ENCODE measurements at regions not wholly inside any gene's neighbourhood (a gene's known extent, or its start where the extent isn't known, plus 50 kb on each side); places are given as distances from the start of the nearest gene placed in this dataset.

- H3K27me3 Mint-ChIP-seq = no peaks in the 10 kb centered on the region
- H3K36me3 Mint-ChIP-seq (ENCODE audit: insufficient read depth) = no peaks in the 10 kb centered on the region
- no peak for DNase-seq (ENCODE audit: low spot score, unreplicated experiment)
- no peak overlapping the region for H3K27ac Mint-ChIP-seq
- no peak for TF ChIP-seq CTCF (IDR thresholded peaks at IDR 0.05; ENCODE audit: unreplicated experiment)
- no peaks in the 10 kb centered on the region for H3K4me1 Mint-ChIP-seq (ENCODE audit: low read depth)
- no peaks in the 10 kb centered on the region for H3K9me3 Mint-ChIP-seq (ENCODE audit: low read depth)
- H3K4me3 Mint-ChIP-seq (ENCODE audit: low read depth) = no peak overlapping the region
Observed at GRCh38 chr9:20048985-20049384, 260.1 kb upstream of the SLC24A2 start.

DNA sequence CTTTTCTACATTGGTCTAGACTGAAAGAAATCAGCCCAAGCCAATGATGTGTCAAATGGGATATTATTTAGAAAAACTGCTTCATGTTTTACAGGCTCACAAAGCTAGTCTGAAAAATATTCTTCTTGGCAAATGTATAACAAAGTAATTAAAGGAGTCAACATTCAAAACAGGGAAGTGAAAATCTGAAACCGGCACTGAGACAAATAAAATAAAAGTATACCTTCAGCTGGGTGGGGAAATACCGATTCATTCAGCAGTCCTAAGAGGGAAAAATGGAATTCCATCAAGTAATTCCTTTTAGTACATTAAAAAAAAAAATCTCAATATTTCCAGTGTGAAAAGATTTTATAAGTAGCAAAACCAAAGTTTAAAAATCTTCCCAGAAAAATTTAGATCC is 259.6 kb upstream of the SLC24A2 start:
- Mint-ChIP-seq H3K4me3 (ENCODE audit: low read depth) (no peak overlapping the region), H3K4me1 (ENCODE audit: low read depth) (no peaks in the 10 kb centered on the region), H3K9me3 (ENCODE audit: low read depth) (no peaks in the 10 kb centered on the region), H3K27ac (no peak overlapping the region), H3K36me3 (ENCODE audit: insufficient read depth) (no peaks in the 10 kb centered on the region), H3K27me3 (no peaks in the 10 kb centered on the region)
- no peak for TF ChIP-seq CTCF (IDR thresholded peaks at IDR 0.05; ENCODE audit: unreplicated experiment)
- no peak for DNase-seq (ENCODE audit: low spot score, unreplicated experiment)

- H3K4me1 Mint-ChIP-seq (ENCODE audit: low read depth) = no peaks in the 10 kb centered on the region
- H3K9me3 Mint-ChIP-seq (ENCODE audit: low read depth) = no peaks in the 10 kb centered on the region
- H3K27ac Mint-ChIP-seq = no peak overlapping the region
- H3K27me3 Mint-ChIP-seq = no peaks in the 10 kb centered on the region
- no peaks in the 10 kb centered on the region for H3K36me3 Mint-ChIP-seq (ENCODE audit: insufficient read depth)
- TF ChIP-seq CTCF (IDR thresholded peaks at IDR 0.05; ENCODE audit: unreplicated experiment) = no peak
- H3K4me3 Mint-ChIP-seq (ENCODE audit: low read depth) = no peak overlapping the region
- DNase-seq (ENCODE audit: low spot score, unreplicated experiment) = no peak
Observed at GRCh38 chr9:20044686-20045085, 255.8 kb upstream of the SLC24A2 start.

DNA sequence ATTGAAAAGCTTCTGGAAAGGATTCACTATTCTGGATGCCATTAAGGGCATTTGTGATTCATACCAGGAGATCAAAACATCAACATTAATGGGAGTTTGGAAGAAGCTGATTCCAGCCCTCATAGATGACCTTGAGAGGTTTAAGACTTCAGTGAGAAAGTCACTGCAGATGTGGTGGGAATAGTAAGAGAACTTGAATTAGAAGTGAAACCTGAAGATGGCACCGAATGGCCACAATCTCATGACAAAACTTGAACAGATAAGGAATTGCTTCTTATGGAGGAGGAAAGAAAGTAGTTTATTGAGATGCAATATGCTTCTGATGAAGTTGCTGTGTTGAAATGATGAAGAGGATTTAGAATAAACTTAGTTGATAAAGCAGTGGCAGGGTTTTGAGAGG is 254.6 kb upstream of the SLC24A2 start:
- Mint-ChIP-seq H3K27ac (no peak overlapping the region), H3K9me3 (ENCODE audit: low read depth) (no peaks in the 10 kb centered on the region), H3K4me1 (ENCODE audit: low read depth) (no peaks in the 10 kb centered on the region), H3K27me3 (peaks cover 5% of the 10 kb centered on the region), H3K4me3 (ENCODE audit: low read depth) (no peak overlapping the region), H3K36me3 (ENCODE audit: insufficient read depth) (no peaks in the 10 kb centered on the region)
- no peak for TF ChIP-seq CTCF (IDR thresholded peaks at IDR 0.05; ENCODE audit: unreplicated experiment)
- DNase-seq (ENCODE audit: low spot score, unreplicated experiment) = no peak

DNA sequence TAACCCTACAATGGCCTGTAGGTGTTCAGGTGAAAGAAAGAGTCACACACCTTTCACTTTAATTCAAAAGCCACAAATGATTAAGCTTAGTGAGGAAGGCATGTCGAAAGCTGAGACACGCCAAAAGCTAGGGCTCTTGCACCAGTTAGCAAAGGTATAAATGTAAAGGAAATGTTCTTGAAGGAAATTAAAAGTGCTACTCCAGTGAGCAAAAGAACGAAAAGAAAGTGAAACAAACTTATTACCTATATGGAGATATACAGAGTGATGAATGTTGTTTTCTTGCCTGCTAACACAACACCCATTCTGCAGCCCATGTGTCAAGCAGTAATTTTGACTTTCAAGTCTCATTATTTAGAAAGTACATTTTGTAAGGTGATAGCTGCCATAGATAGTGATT is 254.2 kb upstream of the SLC24A2 start:
- DNase-seq (ENCODE audit: low spot score, unreplicated experiment) = no peak
- TF ChIP-seq CTCF (IDR thresholded peaks at IDR 0.05; ENCODE audit: unreplicated experiment) = no peak
- H3K4me1 Mint-ChIP-seq (ENCODE audit: low read depth) = no peaks in the 10 kb centered on the region
- H3K36me3 Mint-ChIP-seq (ENCODE audit: insufficient read depth) = no peaks in the 10 kb centered on the region
- no peaks in the 10 kb centered on the region for H3K9me3 Mint-ChIP-seq (ENCODE audit: low read depth)
- H3K4me3 Mint-ChIP-seq (ENCODE audit: low read depth) = no peak overlapping the region
- peaks cover 5% of the 10 kb centered on the region for H3K27me3 Mint-ChIP-seq
- no peak overlapping the region for H3K27ac Mint-ChIP-seq
